ENCODE measurements at regions not wholly inside any gene's neighbourhood (a gene's known extent, or its start where the extent isn't known, plus 50 kb on each side); places are given as distances from the start of the nearest gene placed in this dataset.

DNA sequence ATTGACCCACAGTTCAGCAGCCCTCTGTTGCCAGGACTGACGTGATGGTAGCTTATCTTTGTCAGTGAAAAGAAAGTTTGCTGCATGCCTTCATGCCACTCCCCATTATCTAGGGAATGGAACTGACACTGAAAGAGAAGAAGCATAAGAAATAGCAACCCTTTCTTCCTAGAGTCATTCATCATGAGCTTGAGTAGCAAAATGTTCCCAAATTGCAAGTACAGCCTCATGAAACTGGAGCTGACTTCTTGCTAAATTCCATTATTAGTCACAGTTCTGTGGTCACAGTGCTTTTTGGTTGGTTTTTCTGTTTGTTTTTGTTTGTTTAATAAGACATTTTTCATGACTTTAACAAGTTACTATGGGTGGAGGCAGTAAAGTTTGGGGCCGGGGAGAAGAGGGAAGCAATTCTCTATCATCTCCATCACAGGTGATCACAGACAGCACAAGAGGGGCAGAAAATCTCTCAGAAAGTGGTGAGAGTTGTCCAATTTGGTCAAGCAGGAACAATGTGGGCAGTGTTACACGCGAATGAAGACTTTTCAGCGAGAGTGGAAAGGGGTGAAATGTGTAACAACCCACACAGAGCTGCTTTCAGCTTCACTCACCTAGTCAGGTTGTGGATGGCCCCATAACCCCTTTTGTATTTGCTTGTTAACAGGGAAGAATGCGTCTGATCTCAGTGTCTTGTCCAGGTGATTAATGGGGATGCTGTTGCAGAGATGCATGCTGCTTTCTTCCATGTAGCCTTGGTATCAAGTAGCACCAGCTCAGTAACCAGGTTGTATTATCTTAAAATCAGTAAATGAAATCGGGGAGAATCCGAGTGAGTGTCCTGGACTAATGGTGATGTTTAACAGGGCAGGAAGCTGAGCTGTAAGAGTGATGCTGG is 440.4 kb downstream of the DMRT2 start:
- TF ChIP-seq, protein P1, sequence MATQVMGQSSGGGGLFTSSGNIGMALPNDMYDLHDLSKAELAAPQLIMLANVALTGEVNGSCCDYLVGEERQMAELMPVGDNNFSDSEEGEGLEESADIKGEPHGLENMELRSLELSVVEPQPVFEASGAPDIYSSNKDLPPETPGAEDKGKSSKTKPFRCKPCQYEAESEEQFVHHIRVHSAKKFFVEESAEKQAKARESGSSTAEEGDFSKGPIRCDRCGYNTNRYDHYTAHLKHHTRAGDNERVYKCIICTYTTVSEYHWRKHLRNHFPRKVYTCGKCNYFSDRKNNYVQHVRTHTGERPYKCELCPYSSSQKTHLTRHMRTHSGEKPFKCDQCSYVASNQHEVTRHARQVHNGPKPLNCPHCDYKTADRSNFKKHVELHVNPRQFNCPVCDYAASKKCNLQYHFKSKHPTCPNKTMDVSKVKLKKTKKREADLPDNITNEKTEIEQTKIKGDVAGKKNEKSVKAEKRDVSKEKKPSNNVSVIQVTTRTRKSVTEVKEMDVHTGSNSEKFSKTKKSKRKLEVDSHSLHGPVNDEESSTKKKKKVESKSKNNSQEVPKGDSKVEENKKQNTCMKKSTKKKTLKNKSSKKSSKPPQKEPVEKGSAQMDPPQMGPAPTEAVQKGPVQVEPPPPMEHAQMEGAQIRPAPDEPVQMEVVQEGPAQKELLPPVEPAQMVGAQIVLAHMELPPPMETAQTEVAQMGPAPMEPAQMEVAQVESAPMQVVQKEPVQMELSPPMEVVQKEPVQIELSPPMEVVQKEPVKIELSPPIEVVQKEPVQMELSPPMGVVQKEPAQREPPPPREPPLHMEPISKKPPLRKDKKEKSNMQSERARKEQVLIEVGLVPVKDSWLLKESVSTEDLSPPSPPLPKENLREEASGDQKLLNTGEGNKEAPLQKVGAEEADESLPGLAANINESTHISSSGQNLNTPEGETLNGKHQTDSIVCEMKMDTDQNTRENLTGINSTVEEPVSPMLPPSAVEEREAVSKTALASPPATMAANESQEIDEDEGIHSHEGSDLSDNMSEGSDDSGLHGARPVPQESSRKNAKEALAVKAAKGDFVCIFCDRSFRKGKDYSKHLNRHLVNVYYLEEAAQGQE (IDR thresholded peaks at IDR 0.05; ENCODE audit: low read depth), result no peak
- TF ChIP-seq TAF1 (IDR thresholded peaks at IDR 0.05; ENCODE audit: low read depth) (no peak), EP300 (IDR thresholded peaks at IDR 0.05; ENCODE audit: borderline replicate concordance) (no peak), RAD21 (IDR thresholded peaks at IDR 0.05; ENCODE audit: low read depth) (no peak), EGR1 (IDR thresholded peaks at IDR 0.05) (no peak), NFIC (IDR thresholded peaks at IDR 0.05) (no peak)
